Upper lobe of right lung (tissue), 1 donor: ENCODE measurements at regions not wholly inside any gene's neighbourhood (a gene's known extent, or its start where the extent isn't known, plus 50 kb on each side); places are given as distances from the start of the nearest gene placed in this dataset.

Experiments
- ATAC-seq: fragments of 200-7000 bp; cut with Tn5 transposase; one replicate; pipeline ENCODE4 v1.9.1; 2020; ENCODE audit warnings: mild to moderate bottlenecking, moderate library complexity
- DNase-seq: peaks from one replicate; pipeline ENCODE4 v3.0.0-alpha.2; 2020
- H3K27ac ChIP-seq: fragments of 200-600 bp; one replicate; pipeline ENCODE4 v1.8.0; 2022
- H3K27me3 ChIP-seq: fragments of 200-600 bp; one replicate; pipeline ENCODE4 v1.8.0; 2022; ENCODE audit warnings: mild to moderate bottlenecking
- H3K36me3 ChIP-seq: fragments of 200-600 bp; one replicate; pipeline ENCODE4 v1.8.0; 2022
- H3K4me1 ChIP-seq: fragments of 200-600 bp; one replicate; pipeline ENCODE4 v1.8.0; 2022
- H3K4me3 ChIP-seq: fragments of 200-600 bp; one replicate; pipeline ENCODE4 v1.8.0; 2022; ENCODE audit warnings: mild to moderate bottlenecking
- H3K9me3 ChIP-seq: fragments of 200-600 bp; one replicate; pipeline ENCODE4 v1.8.0; 2022
- intact Hi-C: fragments of 100-400 bp; cut with DNase I; formaldehyde crosslinking; loops from one replicate; pipeline ENCODE4 v1.11.0; 2022
- TF ChIP-seq, protein P1 (sequence below): fragments of 200-600 bp; IDR thresholded peaks from one replicate; pipeline ENCODE4 v1.8.0; 2022; ENCODE audit warnings: antibody characterized with exemption
- donor health status: DM: no; HTN: yes; CAD: no; lungs with severe emphysema.

DNA sequence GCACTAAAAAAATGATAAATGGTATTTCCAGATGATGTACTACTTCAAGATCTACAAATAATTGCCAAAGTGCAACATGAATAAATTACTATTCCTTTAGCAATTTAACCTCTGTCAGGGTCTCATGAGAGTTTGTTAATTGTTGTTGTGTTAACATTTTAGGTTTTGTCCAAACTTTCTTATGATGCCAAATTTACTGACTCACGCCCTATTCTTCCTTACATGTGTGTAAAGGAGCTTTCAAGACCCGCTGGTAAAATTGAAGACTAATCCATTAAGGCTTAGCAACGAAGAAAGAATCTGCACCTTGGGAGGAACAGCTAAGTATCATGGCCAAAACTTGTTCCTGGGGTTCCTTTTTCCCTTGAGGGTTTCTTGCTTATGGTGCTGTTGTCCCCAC lies 252.7 kb upstream of the JADE1 start:
- Histone ChIP-seq H3K27me3 (no peaks in the 10 kb centered on the region), H3K36me3 (no peaks in the 10 kb centered on the region), H3K27ac (no peak overlapping the region), H3K9me3 (no peaks in the 10 kb centered on the region), H3K4me1 (peaks cover 24% of the 10 kb centered on the region), H3K4me3 (no peak overlapping the region)
- ATAC-seq (no peak), DNase-seq (no peak)
- TF ChIP-seq, protein P1, sequence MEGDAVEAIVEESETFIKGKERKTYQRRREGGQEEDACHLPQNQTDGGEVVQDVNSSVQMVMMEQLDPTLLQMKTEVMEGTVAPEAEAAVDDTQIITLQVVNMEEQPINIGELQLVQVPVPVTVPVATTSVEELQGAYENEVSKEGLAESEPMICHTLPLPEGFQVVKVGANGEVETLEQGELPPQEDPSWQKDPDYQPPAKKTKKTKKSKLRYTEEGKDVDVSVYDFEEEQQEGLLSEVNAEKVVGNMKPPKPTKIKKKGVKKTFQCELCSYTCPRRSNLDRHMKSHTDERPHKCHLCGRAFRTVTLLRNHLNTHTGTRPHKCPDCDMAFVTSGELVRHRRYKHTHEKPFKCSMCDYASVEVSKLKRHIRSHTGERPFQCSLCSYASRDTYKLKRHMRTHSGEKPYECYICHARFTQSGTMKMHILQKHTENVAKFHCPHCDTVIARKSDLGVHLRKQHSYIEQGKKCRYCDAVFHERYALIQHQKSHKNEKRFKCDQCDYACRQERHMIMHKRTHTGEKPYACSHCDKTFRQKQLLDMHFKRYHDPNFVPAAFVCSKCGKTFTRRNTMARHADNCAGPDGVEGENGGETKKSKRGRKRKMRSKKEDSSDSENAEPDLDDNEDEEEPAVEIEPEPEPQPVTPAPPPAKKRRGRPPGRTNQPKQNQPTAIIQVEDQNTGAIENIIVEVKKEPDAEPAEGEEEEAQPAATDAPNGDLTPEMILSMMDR: no peak
- intact Hi-C loops: no loop called here

DNA sequence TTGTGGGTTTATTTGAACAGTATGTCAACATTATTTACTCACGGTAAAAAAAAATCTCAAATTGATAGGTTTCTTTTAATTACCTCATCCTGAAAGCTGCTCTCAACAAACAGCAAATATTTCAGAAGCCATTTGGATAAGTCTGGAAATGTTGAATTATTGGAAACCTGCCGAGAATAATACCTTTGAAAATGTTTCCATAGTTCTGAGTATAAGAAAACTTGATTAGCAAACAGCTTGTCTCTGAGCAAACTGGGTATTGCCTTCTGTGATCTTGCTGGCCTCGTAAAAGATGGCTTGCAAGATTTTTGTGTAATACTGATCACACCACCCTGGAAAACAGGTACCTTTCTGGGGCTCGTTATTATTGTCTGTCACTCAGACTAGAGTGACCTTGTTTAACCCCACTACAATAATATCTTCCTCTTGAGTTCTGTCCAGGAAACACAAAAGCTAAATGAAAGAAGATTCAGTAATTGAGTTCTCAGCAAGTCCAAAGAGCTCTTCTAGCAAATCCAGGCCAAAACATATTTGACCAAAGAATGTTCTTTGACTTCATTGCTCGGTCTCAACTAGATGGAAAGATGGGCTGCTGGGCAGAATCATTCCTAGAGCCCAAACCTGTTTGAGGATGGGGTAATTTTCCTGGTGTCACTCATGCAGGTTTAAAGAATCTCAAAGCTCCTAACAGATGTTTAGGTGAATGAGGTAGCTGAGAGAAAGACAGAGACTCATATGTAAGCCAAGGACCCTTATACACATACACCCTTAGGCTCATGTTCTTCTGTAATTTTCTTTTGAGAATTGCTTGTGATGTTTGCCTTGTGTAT lies 255.6 kb upstream of the JADE1 start:
- no peak for DNase-seq
- H3K9me3 ChIP-seq: no peaks in the 10 kb centered on the region
- peak overlapping the region; percentile 62 for H3K4me3 ChIP-seq
- H3K4me1 ChIP-seq: peaks cover 11% of the 10 kb centered on the region
- intact Hi-C loops: no loop called here
- TF ChIP-seq, protein P1: no peak
- peak; percentile 3 for ATAC-seq
- no peaks in the 10 kb centered on the region for H3K27me3 ChIP-seq
- peak overlapping the region; percentile 88 for H3K27ac ChIP-seq
- H3K36me3 ChIP-seq: no peaks in the 10 kb centered on the region

DNA sequence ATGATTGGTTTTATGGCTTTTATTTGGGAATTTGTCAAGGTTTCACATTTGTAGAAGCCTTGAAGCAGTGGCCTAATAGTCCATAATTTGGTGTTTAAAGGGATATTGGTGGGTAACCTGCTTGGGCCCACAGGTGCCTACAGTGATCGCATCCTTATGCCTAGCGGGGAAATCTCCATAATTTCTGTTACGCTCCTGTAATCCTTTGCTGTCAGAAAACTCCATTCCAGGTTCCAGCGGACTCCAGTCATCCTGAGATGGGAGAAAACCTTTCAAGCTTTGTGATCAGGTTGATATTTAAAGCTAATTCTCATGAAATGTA lies 257.0 kb upstream of the JADE1 start:
- no peaks in the 10 kb centered on the region for H3K36me3 ChIP-seq
- TF ChIP-seq, protein P1: no peak
- intact Hi-C loops: no loop called here

DNA sequence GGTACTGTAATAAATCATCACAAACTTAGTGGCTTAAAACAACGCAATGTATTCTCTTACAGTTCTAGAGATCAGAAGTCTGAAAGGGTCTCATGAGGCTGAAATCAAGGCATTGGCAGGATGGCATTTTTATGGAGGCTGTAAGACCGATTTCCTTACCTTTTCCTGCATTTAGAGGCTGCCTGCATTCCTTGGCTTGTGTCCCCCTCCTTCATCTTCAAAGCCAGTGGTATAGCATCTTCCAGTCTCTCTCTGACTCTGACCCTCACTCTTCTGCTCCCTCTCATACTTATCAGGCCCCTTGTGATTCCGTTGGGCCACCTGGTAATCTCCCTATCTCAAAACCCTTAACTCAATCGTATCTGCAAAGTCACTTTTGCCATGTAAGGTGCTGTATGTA lies 258.2 kb upstream of the JADE1 start:
- intact Hi-C loops: no loop called here
- Histone ChIP-seq H3K4me3 (no peak overlapping the region), H3K4me1 (peaks cover 11% of the 10 kb centered on the region), H3K27me3 (no peaks in the 10 kb centered on the region), H3K36me3 (no peaks in the 10 kb centered on the region), H3K27ac (no peak overlapping the region), H3K9me3 (no peaks in the 10 kb centered on the region)
- ATAC-seq (no peak), DNase-seq (no peak)
- TF ChIP-seq, protein P1: no peak

More for the DNA sequence above, 257.0 kb upstream of the JADE1 start:
- Histone ChIP-seq H3K4me3 (peak overlapping the region; percentile 62), H3K4me1 (peaks cover 11% of the 10 kb centered on the region), H3K27me3 (no peaks in the 10 kb centered on the region), H3K27ac (peak overlapping the region; percentile 88), H3K9me3 (no peaks in the 10 kb centered on the region)
- ATAC-seq: no peak
- no peak for DNase-seq

DNA sequence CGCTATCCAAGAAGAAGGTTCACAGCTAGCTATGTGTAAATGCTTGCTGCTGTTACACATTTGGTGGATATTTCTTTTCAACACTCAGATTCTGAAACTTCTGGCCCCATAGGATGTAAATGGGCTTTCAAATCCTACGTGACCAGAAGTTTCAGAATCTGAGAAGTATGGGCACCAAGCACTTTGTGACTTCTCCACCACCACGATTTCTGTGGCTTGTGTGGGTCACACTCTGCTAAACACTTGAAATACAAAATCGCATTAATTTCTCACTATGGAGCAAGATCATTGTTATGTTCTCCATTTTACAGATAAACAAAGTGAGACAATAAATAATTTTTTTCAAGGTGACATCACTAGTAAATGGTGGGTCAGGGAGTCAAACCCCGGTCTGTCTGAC lies 259.4 kb upstream of the JADE1 start:
- no peak overlapping the region for H3K4me3 ChIP-seq
- ATAC-seq (no peak), DNase-seq (no peak)
- peaks cover 11% of the 10 kb centered on the region for H3K4me1 ChIP-seq
- H3K27ac ChIP-seq: no peak overlapping the region
- no peaks in the 10 kb centered on the region for H3K9me3 ChIP-seq
- no peaks in the 10 kb centered on the region for H3K36me3 ChIP-seq
- TF ChIP-seq, protein P1: no peak
- intact Hi-C loops: no loop called here
- H3K27me3 ChIP-seq: no peaks in the 10 kb centered on the region
